Pancreas (tissue), 10 donors: ENCODE measurements at regions not wholly inside any gene's neighbourhood (a gene's known extent, or its start where the extent isn't known, plus 50 kb on each side); places are given as distances from the start of the nearest gene placed in this dataset.
A peak's percentile ranks its signal among the peaks of the same experiment; 100 is the strongest.
"Not testable (repeated sequence)": the region's sequence is repeated elsewhere in the genome, so short reads cannot be mapped to it uniquely, and the experiment has no call there.

Experiments
- ATAC-seq, 4 donors: fragments of 200-7000 bp; cut with Tn5 transposase; one replicate each; pipeline versions ENCODE4 v1.8.0 to v1.9.1; 2020; ENCODE audit warnings: mild to moderate bottlenecking in 4 of 4, moderate library complexity in 4 of 4
- DNase-seq, 6 donors: peaks; one replicate each; pipeline ENCODE4 v3.0.0-alpha.2; 2020
- FAIRE-seq: peaks from 2 replicates; lab custom pipeline; 2012; peaks lifted over from hg19 to GRCh38; lab: Jason Lieb, UNC
- H3K27ac ChIP-seq, 4 donors: fragments of 200-600 bp; sonication (generic); 1 replicate in 3 of 4; 2 replicates in 1 of 4; pipeline versions ENCODE4 v1.5.0 to v1.8.0; 2020
- H3K27me3 ChIP-seq, 4 donors: fragments of 200-600 bp; one replicate each; pipeline ENCODE4 v1.8.0; 2021
- H3K36me3 ChIP-seq, 3 donors: fragments of 200-600 bp; sonication (generic) in 1 of 3; one replicate each; pipeline versions ENCODE4 v1.5.0 to v1.8.0; 2020 to 2021
- H3K4me1 ChIP-seq, 3 donors: fragments of 200-600 bp; one replicate each; pipeline ENCODE4 v1.8.0; 2021
- H3K4me3 ChIP-seq, 4 donors: fragments of 200-600 bp; sonication (generic) in 2 of 4; one replicate each; pipeline versions ENCODE4 v1.5.0 to v1.8.0; 2020 to 2021
- H3K9me3 ChIP-seq, 4 donors: fragments of 200-600 bp; one replicate each; pipeline ENCODE4 v1.8.0; 2021
- WGBS, 2 donors: extraction: QIAGEN DNeasy Blood & Tissue Kit; methylation state at CpG; one replicate each; pipeline ENCODE4 v1.1.7; 2013; 5-methylcytosine and 5-hydroxymethylcytosine counted together
- intact Hi-C, 3 donors: fragments of 100-400 bp; cut with DNase I; formaldehyde crosslinking; loops; one replicate each; pipeline versions ENCODE4 v1.11.1 to v1.14.2; 2022
- TF ChIP-seq, protein P1 (sequence below), 4 donors: fragments of 200-600 bp; sonication (generic) in 3 of 4; IDR thresholded peaks; one replicate each; pipeline versions ENCODE4 v1.5.0 to v1.8.0; 2021; ENCODE audit warnings: antibody characterized with exemption in 4 of 4
- donor health status: healthy with polysubstance abuse.
- donor health status: DM: no; HTN: no; CAD: no; lungs with moderate emphysema.
- donor health status: DM: no; HTN: no; CAD: no.
- donor health status: control.
- donor health status: control.
- donor health status: Bipolar disorder and iron deficiency.
- donor health status: DM: yes; HTN: yes; CAD: no.
- donor health status: DM: no; HTN: no; CAD: no.
- donor health status: DM: no; HTN: no; CAD: no.
- donor health status: DM: yes; HTN: yes; CAD: no.

DNA sequence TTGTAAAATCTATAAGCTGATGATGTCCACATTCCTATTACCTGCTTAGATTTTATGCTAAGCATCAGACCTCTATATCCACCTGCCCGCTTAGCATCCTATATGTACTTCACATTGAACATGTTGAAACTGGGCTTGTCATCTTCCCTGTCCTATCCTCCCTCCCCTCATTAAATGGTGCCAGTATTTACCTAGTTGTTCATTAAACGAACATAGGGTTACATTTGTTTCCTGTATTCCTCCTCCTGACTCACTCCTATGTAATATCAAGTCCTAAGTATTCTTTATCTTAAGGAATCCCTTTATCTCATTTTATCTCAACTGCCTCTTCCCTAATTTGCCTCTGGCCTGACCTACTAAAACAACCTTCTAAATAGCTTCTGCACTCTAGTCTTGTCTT is 177.8 kb upstream of the MEF2C start:
- FAIRE-seq (no peak), DNase-seq (no peak), ATAC-seq (no peak)
- Histone ChIP-seq H3K27me3 (no peaks in the 10 kb centered on the region), H3K4me1 (no peaks in the 10 kb centered on the region), H3K27ac (no peak overlapping the region), H3K36me3 (no peaks in the 10 kb centered on the region), H3K9me3 (no peaks in the 10 kb centered on the region), H3K4me3 (no peak overlapping the region)
- WGBS, 2 donors = 59 to 64% methylated on average over 2 of the region's 2 CpGs
- TF ChIP-seq, protein P1, sequence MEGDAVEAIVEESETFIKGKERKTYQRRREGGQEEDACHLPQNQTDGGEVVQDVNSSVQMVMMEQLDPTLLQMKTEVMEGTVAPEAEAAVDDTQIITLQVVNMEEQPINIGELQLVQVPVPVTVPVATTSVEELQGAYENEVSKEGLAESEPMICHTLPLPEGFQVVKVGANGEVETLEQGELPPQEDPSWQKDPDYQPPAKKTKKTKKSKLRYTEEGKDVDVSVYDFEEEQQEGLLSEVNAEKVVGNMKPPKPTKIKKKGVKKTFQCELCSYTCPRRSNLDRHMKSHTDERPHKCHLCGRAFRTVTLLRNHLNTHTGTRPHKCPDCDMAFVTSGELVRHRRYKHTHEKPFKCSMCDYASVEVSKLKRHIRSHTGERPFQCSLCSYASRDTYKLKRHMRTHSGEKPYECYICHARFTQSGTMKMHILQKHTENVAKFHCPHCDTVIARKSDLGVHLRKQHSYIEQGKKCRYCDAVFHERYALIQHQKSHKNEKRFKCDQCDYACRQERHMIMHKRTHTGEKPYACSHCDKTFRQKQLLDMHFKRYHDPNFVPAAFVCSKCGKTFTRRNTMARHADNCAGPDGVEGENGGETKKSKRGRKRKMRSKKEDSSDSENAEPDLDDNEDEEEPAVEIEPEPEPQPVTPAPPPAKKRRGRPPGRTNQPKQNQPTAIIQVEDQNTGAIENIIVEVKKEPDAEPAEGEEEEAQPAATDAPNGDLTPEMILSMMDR (IDR thresholded peaks at IDR 0.05) = no peak
- intact Hi-C loops = no loop called here

DNA sequence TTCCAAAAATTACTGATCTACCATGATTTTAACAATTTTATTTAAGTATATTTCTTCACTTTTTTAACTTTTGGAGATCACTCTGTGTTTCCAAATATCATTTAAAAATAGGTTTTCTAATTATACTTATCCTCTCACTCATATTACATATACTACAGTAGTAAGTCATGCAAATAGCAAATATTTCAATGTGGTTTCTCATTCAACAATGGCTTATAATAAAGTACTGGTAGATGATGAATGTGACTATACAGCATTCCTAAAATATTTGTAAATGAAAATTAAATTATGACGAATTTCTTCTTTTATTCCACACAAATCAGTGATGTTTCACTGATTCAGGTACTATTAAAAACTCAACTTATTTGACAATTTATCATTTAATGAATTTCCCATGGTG is 176.3 kb upstream of the MEF2C start:
- FAIRE-seq = no peak
- intact Hi-C loops = no loop called here

DNA sequence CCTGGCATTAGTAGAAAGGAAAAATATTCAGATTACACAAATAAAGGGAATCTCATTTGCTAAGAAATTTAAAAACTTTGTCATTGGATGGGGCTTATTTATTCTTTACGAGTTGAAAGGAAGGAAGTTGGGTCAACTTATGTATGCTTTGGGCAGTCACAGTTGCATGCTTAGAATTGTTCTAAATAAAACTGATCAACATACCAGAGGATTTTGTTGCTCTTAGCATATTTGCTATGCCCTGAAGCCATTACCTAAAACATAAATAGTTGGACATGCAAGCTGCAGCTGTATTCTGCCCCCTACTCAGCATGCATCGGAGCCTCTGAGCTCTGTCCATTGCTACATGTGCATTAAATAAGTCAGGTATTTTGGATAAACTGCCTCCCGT is 172.7 kb upstream of the MEF2C start:
- Histone ChIP-seq H3K9me3 (no peaks in the 10 kb centered on the region), H3K4me1 (no peaks in the 10 kb centered on the region), H3K4me3 (no peak overlapping the region), H3K27me3 (no peaks in the 10 kb centered on the region), H3K27ac (no peak overlapping the region), H3K36me3 (no peaks in the 10 kb centered on the region)
- ATAC-seq = no peak
- WGBS, 2 donors = 79 to 85% methylated on average over 3 of the region's 3 CpGs
- FAIRE-seq = no peak
- DNase-seq = no peak
- intact Hi-C loops = no loop called here
- TF ChIP-seq, protein P1 (IDR thresholded peaks at IDR 0.05) = no peak

More for the DNA sequence above, 176.3 kb upstream of the MEF2C start:
- Histone ChIP-seq H3K4me1 (no peaks in the 10 kb centered on the region), H3K27me3 (no peaks in the 10 kb centered on the region), H3K27ac (no peak overlapping the region), H3K4me3 (no peak overlapping the region), H3K9me3 (no peaks in the 10 kb centered on the region), H3K36me3 (no peaks in the 10 kb centered on the region)
- TF ChIP-seq, protein P1 (IDR thresholded peaks at IDR 0.05) = no peak
- ATAC-seq (no peak), DNase-seq (no peak)
- 26 to 39% methylated on average over 1 of the region's 1 CpG for WGBS, 2 donors

DNA sequence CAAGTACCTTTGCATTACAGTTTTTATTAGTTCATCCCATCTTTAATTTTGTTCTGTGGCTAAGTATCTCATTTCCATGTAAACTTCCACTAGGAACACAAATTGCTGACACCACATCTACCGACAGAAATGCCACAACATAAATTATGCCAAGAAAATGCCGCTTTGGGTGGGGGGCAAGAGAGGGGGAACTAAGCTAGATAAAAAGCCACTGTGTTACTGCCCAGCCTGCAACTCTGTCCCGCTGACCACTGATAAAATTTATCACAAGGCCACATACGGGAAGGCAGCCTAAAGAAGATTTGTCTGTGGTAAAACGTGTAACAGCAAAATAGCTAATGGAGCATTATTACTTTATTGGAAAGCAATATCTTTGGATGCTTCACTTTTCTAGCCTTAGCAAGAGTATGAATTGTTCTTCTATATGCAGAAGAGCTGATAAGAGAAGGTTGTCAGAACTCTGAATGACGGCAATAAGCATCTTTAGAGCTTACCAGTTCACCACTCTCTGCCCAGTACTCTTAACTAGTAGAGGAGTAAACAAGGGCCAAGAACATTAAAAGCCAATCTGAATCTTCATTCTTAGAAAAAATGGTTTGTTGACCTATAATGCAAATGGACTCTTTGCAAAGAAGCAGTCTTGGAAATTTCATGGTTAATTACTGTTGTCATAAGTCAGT is 172.2 kb upstream of the MEF2C start:
- H3K4me3 ChIP-seq = no peak overlapping the region
- TF ChIP-seq, protein P1 (IDR thresholded peaks at IDR 0.05) = no peak
- no peaks in the 10 kb centered on the region for H3K9me3 ChIP-seq
- H3K4me1 ChIP-seq = no peaks in the 10 kb centered on the region
- FAIRE-seq (no peak), DNase-seq (no peak), ATAC-seq (no peak)
- H3K36me3 ChIP-seq = no peaks in the 10 kb centered on the region
- WGBS, 2 donors = 72% methylated on average over 6 of the region's 6 CpGs
- H3K27me3 ChIP-seq = no peaks in the 10 kb centered on the region
- no peak overlapping the region for H3K27ac ChIP-seq
- intact Hi-C loops = no loop called here

DNA sequence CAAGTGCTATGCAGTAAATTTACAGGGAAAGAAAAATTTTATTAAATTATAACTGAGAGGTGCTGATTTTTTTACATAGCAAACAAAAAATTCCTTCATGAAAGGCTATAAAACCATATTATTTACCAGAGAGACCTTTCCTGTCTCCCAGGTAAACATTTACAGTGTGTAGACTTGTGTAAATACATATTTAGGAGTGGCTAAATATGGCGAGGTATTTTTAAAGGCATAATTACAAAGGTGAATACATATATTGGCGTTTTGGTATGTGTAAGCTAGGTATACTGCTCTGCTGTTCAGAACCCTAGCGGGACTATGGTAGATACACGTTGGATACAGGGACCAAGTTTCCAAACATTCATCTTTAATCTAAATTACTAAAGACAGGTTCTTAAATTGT is 170.6 kb upstream of the MEF2C start:
- TF ChIP-seq, protein P1 (IDR thresholded peaks at IDR 0.05) = no peak
- Histone ChIP-seq H3K9me3 (no peaks in the 10 kb centered on the region), H3K4me1 (no peaks in the 10 kb centered on the region), H3K36me3 (no peaks in the 10 kb centered on the region), H3K4me3 (no peak overlapping the region), H3K27ac (no peak overlapping the region), H3K27me3 (no peaks in the 10 kb centered on the region)
- DNase-seq (no peak), ATAC-seq (no peak), FAIRE-seq (peak; percentile 29)
- WGBS, 2 donors = 50 to 54% methylated on average over 4 of the region's 4 CpGs
- intact Hi-C loops = no loop called here

DNA sequence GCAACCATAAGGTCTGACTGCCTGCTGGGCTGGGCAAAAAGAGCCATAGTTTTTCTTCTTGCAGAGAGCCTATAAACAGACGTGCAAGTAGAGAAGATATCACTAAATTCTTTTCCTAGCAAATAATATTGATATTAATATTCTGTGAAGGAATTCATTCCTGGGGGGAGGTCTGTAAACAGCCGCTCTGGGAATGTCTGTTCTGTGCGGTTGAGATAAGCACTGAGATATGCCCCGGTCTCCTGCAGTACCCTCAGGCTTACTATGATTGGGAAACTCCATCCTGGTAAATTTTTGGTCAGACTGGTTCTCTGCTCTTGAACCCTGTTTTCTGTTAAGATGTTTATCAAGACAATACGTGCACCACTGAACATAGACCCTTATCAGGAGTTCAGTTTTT is 167.1 kb upstream of the MEF2C start:
- H3K27ac ChIP-seq, DNase-seq, ATAC-seq, H3K9me3 ChIP-seq, H3K27me3 ChIP-seq, H3K36me3 ChIP-seq, FAIRE-seq, H3K4me3 ChIP-seq, intact Hi-C loops, H3K4me1 ChIP-seq: not testable (repeated sequence)
- 82% methylated on average over 5 of the region's 5 CpGs for WGBS, 2 donors
